Stimulated activated CD8-positive, alpha-beta memory T cell treated with anti-CD3 and anti-CD28 coated beads, Interleukin-12 subunit alpha, Interleukin-12 subunit beta, amount 100 ng/mL, for 4 hours (primary cell): ENCODE measurements at regions not wholly inside any gene's neighbourhood (a gene's known extent, or its start where the extent isn't known, plus 50 kb on each side); places are given as distances from the start of the nearest gene placed in this dataset.

Experiments used
- DNase-seq: peaks from one replicate; pipeline ENCODE4 v3.0.0-alpha.2; 2020; ENCODE audit warnings: low read depth

DNA sequence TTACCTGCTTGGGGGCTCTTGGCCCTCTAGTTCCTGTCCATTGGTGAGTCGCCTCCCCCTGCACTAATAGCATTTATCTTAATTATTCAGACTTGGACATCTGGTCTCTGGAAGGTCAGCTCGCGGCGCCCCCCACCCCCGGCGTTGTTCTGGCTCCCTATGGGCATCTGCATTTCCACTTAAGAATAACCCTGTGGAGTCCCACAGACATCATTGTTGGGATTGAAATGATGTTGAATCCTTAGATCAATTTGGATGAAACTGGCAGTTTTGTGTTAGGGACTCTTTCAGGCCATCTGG lies 313.8 kb upstream of the HS6ST1 start:
- DNase-seq: no peak

DNA sequence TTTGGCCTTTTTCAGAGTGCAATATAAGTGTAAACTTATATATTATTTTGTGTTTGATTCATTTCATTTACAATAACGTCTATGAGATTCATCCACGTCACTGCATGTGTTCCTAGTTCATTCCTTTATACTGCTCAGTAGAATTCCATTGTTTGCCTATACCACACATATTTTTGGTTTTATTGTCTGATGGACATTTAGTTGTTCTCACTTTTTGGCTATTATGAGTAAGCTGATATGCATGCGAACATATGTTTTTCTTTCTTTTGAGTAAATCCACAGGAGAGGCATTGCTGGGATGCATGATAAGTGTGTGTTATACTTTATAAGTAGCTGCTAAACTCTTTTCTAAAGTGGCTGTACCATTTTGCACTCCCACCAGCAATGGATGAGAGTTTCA lies 314.8 kb upstream of the HS6ST1 start:
- DNase-seq: no peak

DNA sequence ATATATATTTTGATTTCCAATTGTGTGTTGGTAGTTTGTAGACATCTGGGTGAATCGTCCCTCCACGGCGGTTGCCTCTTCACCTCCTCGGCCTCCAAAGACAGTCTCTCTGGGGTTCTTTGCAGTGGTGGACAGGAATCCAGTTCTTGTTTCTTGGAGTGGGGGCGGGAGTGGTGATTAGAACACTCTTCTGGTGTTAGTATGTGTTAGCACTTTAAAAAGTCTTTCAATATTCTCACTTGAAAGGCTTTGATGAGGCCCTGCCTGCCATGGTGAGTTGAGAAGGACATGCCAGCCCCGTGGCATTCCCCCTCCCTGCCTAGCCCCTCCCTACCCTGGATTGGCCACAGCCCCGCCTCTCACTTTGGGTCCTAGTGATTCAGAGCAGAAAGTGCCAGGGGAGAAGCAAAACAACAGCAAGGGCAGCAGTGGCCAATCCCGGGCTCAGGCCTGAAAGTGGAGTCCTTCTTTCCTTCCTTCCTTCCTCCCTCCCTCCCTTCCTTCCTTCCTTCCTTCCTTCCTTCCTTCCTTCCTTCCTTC lies 316.8 kb upstream of the HS6ST1 start:
- no peak for DNase-seq

DNA sequence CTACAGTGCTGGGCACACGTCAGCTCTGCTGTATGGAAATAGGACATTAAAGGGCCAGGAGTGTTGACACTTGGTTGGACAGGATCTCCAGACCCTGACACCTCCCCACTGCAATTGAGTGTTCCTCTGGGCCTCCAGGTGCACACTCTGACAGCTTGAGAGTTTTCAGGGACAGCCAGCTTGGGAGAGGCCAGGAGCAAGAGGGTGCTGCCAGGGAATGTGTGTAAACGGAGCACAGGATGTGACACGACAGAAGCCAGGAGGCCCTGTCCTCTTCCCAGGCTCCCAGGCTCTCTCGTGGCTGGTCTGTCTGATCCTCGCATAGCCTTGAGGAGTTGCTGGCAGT lies 318.1 kb upstream of the HS6ST1 start:
- DNase-seq: no peak

DNA sequence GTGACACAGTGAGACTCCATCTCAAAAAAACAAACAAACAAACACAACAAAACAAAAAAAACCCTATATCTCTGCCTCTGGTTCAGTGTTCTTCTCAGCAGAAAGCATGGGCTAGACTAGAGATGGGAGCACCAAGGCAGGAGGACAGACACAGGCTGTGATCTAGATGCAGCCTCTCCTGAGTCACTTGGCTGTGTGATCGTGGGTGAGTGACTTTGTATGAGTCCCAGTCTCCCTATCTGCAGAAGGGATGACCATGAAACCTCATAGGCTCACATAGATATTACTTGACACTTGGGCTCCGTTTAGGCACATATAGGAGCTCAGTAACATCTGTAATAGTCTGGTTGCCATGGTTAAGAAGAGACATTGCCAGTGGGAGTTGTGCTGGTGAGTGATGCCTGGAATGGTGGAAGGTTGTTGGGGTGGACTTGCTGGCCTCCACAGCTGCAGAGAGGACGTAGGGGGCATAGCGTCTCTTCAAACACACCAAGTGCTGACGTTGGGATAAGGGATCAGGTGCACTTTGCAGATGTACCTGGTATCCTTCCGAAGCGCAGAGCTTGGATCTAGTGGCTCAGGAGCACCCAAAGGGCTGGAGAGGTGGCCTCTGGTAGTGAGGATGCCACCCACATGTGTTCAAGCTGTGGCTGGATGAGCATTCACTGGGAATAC lies 318.9 kb upstream of the HS6ST1 start:
- DNase-seq: no peak

DNA sequence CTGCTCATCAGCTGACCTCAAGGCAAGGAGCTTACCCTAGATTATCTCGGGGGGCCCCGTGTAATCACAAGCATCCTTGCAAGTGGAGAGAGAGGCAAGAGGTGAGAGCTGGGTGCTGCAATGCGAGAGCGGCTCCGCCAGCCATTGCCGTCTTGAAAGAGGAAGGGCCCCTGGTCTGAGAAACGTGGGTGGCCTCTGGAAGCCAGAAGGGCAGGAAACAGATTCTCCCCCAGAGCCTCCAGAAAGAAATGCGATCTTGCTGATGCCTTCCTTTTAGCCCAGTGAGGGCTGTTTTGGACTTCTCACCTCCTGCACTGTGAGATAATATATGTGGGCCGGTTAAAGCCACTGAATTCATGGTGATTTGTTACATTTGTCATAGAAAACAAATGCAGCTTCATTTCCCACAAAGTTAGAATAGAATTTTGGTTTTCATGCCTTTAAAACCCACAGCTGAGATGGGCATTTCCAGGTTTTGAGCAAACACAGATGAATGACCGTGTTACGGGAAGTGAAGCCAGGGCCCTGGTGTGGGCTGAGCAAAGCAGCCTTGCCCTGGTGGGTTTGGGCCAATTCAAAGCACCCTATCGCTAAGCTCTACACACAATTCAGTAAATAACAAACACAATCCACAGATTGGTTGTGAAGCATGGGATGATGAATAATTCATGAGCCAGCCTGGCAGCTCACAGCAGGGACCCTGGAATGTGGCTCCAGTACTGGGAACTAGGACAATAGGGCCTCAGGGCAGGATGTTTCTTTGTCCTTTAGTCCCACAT lies 319.9 kb upstream of the HS6ST1 start:
- no peak for DNase-seq

DNA sequence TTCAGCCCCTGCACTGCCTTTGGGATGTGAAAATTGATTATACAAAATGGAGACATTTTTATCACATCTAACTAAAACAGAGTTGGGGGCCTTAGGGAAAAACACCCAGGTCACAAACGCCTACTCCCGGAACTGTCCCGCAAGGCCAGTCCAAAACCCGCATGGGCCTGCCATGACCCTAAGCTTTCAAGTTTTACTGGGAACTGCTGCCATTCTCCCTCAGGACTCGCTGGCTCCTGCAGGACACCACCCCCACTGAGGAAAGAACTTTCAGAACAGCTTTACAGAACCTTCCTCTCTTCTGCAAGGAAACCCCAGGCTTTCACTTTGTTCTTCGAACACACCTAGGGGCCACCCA lies 320.4 kb upstream of the HS6ST1 start:
- no peak for DNase-seq

DNA sequence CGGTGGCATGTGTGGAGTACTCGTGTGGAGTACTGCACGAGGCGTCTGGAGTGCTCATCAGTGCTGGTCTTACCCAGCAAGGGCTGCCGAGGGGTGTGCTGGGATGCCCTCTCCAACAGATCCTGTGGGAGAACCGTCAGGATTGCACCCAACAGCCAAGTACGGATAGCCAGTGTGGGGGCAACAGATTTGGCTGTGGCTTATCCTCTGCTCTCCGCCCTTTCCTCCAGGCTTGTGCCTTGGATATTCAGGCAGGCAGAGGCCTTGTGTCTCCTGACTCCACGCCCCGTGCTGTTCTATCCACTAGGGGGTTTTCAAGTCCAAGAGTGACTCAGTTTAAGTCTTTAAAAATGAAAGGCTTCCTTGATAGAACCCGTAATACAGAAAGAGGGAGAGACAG lies 321.0 kb upstream of the HS6ST1 start:
- DNase-seq: no peak

DNA sequence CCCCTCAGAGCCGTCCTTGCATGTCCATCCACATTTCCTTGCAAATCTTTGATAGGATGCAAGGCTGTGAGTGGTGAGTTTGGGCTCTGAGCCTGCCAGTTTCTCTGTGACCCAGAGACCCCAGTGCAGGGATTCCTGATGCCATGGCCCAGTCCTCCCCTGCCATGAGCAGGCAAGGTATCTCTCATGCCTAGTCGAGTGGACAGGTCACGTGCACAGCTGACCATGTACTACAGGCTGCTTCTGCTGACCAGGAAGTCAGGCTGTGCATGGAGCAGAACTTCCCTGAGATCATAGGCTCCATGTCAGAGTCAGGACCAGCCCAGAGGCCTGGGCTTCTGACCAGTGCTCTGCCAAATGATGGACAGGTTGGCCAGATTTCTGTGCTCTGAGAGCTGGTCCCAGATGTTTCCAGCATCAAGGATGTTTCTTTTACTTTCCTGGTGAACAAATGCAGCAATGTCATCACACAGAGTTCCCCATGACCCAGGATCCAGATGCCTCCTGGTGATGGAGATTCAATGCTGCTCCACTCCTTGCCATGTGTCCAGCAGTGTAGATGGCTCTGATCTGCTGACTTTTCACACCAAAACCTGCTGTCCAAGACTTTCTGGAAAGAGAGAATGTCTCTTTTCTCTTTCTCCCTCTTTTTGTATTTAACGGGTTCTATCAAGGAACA lies 321.6 kb upstream of the HS6ST1 start:
- DNase-seq: no peak

DNA sequence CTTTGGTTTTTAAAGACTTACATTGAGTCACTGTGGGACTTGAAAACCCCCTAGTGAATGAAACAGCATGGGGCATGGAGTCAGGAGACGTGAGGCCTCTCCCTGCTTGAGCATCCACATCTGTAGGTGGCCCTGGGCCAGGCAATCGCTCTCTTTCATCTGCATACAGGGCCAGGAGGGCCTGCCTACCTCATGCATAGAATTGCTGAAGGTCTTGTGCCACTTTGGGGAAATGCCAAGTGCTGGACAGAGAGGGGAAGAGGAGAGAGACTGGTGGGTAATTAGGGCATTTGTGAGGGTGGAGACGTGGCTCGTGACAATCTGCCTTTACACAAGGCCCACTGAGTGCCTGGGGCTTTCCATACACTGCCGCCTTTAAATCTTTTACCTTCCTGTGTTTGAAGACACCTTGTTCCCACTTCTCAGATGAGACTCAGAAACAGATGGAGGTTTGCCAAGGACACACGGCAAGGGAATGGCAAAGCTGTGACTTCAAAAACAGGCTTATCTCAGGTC lies 322.2 kb upstream of the HS6ST1 start:
- DNase-seq: no peak

DNA sequence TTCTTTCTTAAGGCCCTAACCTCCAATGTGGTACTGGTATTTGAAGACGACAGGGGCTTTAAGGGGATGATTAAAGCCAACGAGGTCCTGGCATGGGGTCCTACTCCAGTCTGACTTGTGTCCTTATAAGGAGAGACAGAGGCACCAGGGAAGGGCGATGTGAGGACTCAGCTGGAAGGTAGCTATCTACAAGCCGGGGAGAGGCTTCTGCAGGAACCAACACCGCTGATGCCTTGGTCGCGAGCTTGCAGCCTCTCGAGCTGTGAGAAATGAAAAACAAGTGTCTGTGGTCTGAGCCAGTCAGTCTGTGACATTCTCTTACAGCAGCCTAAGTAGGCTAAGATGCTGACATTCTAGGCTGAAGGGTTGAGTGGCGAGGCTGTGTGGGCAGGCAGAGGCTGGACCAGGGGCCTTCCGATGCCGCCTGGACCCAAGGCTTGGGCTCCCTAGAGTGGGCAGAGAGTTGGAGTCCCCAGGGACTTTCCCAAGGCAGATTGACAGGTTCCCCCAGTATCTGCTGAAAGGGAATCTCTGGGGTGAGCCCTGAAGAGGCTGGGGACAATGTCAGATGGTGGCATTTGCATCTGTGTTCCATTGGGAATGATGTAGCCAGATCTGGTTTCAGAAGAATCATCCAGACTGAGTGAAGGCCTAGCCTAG lies 322.9 kb upstream of the HS6ST1 start:
- DNase-seq: no peak

DNA sequence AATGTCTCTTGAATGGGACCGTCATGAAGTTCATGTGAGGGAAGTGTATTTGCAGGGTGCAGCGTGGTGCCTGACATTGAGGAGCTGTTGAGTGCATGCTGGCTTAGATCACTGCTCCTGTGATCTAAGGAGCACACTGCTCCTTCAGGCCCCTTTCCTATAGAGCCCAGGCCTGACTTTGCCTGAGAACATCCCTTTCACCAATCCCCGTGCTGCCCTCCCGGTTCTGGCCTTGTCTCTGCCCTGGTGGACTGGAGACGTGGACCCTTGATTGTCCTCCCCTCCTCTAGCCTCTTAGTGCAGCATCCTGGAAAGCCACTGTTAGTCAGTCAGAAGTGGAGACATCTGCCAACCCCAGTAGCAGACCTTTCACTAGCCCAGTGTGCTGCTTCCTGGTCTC lies 323.6 kb upstream of the HS6ST1 start:
- no peak for DNase-seq

DNA sequence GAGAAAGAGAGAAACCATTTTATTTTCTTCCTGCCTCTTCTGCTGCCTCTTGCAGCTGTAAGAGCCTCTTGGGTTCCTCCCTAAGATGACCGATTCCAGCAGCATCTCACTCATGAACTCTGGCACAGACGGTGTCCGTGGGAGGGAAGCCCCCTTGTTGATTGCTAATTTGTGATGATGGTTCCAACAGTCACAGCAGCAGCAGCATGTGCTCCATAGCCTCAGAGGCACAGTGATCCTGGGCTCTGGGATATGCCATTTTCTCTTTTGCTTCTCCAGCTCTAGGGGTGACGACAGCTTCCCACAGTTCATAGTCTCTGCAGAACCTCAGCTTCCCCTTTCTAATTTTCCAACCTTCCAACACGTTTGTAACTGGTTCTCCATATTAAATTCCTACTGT lies 324.2 kb upstream of the HS6ST1 start:
- no peak for DNase-seq

DNA sequence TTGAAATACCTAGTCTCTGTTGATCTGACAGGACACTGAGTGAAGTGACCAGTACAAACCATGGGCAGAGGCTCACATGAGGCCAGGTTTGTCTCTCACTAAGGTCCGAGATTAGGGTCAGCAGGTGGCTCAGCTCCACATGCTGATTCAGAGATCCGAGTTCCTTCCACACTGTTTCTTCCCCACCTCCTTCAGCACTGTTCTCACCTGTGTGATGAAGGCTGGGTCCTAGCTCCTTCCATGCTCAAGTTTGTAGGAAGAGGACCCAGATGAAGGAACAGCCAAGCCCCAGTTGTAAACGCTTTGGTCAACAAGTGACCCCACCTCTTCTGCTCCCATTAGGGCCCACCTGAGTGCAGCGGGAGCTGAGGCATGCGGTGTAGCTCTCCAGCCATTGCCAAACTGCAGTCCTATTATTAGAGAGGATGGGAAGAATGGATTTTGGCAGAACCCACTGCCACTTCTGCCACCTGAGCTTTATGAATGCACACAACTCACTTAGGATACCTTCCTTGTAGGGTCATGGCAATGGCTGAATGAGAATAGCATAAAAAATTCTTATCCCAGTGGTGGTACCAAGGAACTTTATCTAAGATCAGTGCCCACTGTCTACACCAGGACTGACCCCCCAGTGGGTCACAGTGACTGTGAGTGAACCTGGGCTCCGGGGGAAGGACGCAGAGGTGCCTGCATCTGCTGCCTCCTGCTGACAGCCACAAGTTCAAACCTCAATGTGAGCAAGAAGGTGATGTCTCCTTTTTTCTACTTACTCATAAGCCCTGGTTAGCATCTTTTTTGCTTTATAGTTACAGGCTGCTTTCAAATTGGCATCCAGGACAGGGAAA lies 324.8 kb upstream of the HS6ST1 start:
- DNase-seq: no peak

DNA sequence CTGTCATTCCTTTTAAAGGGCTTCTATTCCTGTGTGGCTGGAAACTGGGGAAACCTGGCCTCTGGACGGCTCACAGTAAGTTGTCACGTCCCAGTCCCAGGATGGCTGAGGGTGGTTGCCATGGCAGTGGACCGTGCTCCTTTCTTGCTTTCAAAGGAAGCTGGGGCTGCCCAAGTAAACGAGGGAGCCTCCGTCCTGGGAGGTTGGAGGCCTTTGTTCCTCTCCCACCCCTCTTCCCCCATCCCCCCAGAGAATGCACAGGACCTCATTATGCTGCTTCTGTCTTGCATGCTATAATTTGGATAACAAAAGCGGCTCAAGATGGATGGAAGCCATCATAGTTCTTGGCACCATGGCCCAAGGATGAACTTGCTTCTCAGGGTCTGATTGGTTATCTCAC lies 325.5 kb upstream of the HS6ST1 start:
- DNase-seq: no peak

DNA sequence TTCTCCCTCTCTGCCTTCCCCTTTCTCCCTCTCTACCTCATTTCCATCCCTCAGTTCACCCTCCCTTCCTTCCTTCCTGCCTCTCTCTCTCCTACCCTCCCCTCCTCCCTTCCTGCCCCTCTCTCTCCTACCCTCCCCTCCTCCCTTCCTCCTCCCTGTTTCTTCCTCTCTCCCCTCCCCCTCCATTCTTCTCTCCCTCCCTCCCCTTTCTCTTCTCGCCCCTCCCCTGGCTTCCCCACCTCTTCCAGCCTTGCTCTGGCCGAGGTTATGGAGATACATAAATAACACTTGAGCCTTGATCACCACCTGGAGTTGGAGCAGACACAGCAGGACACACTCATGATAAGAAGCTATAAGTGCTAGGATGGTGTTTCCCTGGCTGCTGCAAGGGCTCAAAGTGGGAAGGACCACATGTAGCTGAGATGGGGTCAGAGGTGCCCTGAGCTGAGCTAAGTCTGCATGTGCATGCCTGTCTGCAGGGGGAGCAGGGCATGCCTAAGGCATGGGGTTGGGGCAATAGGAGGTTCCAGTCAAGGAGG lies 326.1 kb upstream of the HS6ST1 start:
- no peak for DNase-seq

DNA sequence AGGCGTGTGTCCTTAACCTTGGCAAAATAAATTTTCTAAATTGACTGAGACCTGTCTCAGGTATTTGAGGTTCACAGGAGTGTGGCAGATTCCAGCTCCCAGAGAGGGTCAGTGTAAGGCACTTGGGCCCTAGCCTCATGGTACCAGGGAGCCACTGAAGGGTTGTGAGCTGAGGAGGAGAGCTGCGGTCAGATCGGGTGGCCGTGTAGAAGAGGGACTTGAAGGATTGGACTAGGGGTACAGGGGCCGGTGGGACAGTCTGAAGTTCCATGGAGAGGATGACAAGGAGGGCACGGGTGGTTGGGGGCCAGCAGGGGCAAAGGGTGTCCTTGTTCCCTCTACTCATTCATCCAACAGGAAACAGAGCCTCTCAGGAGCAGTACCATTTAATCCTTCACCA lies 327.0 kb upstream of the HS6ST1 start:
- no peak for DNase-seq

DNA sequence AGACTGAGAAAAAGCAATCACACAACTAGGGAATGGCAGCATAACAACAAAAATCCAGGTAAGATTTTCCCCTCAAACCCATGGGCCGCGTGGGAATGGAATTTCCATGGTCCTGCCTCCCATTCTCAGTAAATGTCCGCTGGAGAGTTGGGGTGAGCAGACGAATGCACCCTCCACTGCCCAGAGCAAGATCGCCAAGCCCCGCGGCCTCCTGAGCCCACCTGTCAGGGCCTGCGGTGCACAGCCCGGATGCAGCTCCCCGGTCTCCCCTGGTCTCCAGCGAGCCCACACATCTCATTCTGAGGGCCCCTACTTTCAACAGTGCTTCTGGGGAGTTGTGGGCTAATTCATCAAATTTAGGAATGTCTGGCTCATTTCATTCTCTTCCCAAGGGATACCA lies 327.4 kb upstream of the HS6ST1 start:
- DNase-seq: no peak

DNA sequence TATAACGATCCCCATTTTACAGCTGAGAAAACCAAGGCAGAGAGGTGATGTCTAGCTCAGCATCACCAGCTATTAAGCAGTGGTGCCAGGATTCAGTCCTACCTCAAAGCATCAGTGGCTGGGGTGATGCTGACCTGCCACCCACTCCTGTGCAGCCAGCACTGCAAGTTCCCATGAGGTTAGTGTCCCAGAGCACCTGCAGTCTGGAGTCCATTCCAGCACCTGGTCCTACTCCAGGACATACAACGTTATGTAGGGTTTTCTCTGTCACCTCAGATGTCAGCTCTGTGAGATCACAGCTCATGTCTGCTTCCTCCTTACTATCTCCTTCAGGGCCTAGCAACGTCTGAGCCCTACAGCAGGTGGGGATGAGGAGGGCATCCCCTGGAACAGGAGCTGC lies 328.0 kb upstream of the HS6ST1 start:
- DNase-seq: no peak

DNA sequence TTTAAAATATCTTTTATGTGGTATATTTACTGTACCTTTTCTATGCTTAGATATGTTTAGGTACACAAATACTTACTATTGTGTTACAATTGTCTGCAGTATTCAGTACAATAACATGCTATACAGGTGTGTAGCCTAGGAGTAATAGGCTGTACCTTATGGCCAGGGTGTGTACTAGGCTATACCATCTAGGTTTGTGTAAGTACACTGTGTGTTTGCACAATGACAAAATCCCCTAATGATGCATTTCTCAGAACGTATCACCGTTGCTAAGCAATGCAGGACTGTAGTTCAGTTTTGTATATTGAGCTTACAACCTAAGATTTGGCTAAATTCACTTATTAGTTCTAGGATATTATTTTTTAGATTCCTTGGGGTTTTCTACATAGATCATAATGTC lies 332.3 kb upstream of the HS6ST1 start:
- no peak for DNase-seq

DNA sequence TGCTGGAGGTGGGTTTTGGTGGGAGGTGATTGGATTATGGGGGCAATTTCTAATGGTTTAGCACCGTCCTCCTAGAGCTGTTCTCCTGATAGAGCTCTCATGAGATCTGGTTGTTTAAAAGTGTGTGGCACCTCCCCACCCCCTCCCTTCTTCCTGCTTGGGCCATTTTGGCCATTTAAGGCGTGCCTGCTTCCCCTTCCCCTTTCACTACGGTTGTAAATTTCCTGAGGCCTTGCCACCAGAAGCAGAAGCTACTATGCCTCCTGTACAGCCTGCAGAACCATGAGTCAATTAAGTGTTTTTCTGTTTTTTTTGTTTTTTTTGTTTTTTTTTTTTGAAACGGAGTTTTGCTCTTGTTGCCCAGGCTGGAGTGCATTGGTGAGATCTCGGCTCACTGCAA lies 335.7 kb upstream of the HS6ST1 start:
- DNase-seq: no peak

DNA sequence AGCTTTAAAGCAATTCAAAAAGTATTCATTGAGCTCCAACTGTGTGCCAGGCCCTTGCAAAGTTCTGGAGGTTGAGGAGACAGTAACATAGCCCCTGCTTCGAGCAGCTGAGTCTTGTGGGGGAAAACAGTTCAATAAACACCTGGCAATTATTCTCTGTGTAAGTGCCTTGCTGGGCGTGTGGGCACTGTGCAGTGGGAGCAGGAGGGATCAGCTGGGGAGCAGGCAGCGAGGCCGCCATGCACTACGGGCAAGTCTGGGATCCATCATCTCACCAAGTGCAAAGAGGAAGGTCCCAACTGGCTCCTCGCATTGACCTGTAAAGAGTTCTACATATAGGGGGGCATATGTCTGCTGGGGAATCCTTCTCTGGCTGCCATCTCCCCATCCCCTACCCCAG lies 342.2 kb upstream of the HS6ST1 start:
- DNase-seq: no peak
